ENCODE measurements at regions not wholly inside any gene's neighbourhood (a gene's known extent, or its start where the extent isn't known, plus 50 kb on each side); places are given as distances from the start of the nearest gene placed in this dataset.

GRCh38 chr1:10856863-10857598 lies 60.6 kb upstream of the CASZ1 start:
- TF ChIP-seq POLR2A (IDR thresholded peaks at IDR 0.05) (no peak), CTCF (IDR thresholded peaks at IDR 0.05) (no peak), POLR2AphosphoS5 (IDR thresholded peaks at IDR 0.05) (no peak)
